ENCODE measurements at regions not wholly inside any gene's neighbourhood (a gene's known extent, or its start where the extent isn't known, plus 50 kb on each side); places are given as distances from the start of the nearest gene placed in this dataset.

DNA sequence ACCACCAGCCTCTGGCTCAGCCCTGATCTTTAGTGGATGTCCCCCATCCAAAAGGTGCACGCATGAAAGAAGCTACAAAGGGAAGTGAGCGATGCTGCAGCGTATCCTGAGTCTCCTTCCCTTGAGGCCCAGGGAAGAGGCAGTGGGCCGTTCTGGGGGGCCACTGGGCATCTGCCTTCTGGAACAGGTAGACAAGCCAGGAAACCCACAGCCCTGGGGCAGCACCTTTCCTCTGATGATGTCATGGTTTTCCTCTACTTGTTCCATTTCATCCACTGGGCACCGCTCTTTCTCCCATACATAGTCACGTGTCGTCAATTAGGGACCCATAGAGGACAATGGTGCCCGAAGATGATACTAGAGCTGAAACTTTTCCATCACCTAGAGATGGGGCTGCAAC lies 194.0 kb upstream of the IRX1 start:
- Histone ChIP-seq H3K4me3 (ENCODE audit: low read depth in 2 of 2, low read length in 1 of 2) (no peak overlapping the region), H3K27ac (ENCODE audit: low read depth in 2 of 2, low read length in 1 of 2) (no peak overlapping the region), H3K4me1 (ENCODE audit: control insufficient read depth in 1 of 2, insufficient read depth in 2 of 2, low read depth in 1 of 2, low read length in 1 of 2) (no peaks in the 10 kb centered on the region), H3K36me3 (replicated peaks in 1 of 2; ENCODE audit: control insufficient read depth in 1 of 2, insufficient read depth in 2 of 2, low read length in 1 of 2) (no peaks in the 10 kb centered on the region), H3K9me2 (no peaks in the 10 kb centered on the region), H3K4me2 (no peak overlapping the region), H3F3A (replicated peaks; ENCODE audit: insufficient read depth) (no peaks in the 10 kb centered on the region), H3K79me2 (ENCODE audit: insufficient read depth) (no peaks in the 10 kb centered on the region), H3K9ac (no peak overlapping the region), H3K9me3 (no peaks in the 10 kb centered on the region), H3K27me3 (ENCODE audit: insufficient read depth) (no peaks in the 10 kb centered on the region), H4K20me1 (ENCODE audit: insufficient read depth) (no peaks in the 10 kb centered on the region), H2AFZ (ENCODE audit: low read depth) (no peak overlapping the region)
- WGBS (ENCODE audit: low lambda C conversion rate), result 1% methylated on average over 7 of the region's 8 CpGs
- no peak for TF ChIP-seq ELF1 (IDR thresholded peaks at IDR 0.05)
- TF ChIP-seq, protein P1, sequence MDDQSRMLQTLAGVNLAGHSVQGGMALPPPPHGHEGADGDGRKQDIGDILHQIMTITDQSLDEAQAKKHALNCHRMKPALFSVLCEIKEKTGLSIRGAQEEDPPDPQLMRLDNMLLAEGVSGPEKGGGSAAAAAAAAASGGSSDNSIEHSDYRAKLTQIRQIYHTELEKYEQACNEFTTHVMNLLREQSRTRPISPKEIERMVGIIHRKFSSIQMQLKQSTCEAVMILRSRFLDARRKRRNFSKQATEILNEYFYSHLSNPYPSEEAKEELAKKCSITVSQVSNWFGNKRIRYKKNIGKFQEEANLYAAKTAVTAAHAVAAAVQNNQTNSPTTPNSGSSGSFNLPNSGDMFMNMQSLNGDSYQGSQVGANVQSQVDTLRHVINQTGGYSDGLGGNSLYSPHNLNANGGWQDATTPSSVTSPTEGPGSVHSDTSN (IDR thresholded peaks at IDR 0.05), result no peak
- no peak for DNase-seq
- POLR2A ChIA-PET, result no interaction called here
- CTCF ChIA-PET, result no interaction called here

DNA sequence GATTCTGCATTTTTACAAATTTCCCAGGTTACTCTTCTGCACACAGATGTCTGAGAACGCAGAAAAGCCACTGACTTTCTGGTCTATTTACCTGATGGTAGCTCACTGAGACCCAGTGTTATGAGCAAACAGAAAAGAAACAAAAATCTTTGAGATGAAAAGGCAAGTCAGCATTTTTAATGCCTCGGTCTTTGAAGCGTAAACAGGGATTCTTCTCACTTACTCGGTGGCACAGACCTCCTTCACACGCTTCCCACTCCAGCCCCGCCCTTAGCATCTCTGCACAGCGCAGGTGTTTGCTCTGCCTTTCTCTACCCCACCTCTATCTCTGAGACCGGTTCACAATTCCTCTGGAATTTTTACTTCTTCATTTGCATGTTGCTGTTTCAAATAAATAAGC lies 195.0 kb upstream of the IRX1 start:
- WGBS (ENCODE audit: low lambda C conversion rate), result 3% methylated on average over 8 of the region's 8 CpGs
- Histone ChIP-seq H3K36me3 (replicated peaks in 1 of 2; ENCODE audit: control insufficient read depth in 1 of 2, insufficient read depth in 2 of 2, low read length in 1 of 2) (no peaks in the 10 kb centered on the region), H3F3A (replicated peaks; ENCODE audit: insufficient read depth) (no peaks in the 10 kb centered on the region), H4K20me1 (ENCODE audit: insufficient read depth) (no peaks in the 10 kb centered on the region), H2AFZ (ENCODE audit: low read depth) (no peak overlapping the region), H3K4me1 (ENCODE audit: control insufficient read depth in 1 of 2, insufficient read depth in 2 of 2, low read depth in 1 of 2, low read length in 1 of 2) (no peaks in the 10 kb centered on the region), H3K79me2 (ENCODE audit: insufficient read depth) (no peaks in the 10 kb centered on the region), H3K4me3 (ENCODE audit: low read depth in 2 of 2, low read length in 1 of 2) (no peak overlapping the region), H3K27me3 (ENCODE audit: insufficient read depth) (no peaks in the 10 kb centered on the region), H3K27ac (ENCODE audit: low read depth in 2 of 2, low read length in 1 of 2) (no peak overlapping the region), H3K4me2 (no peak overlapping the region), H3K9me2 (no peaks in the 10 kb centered on the region), H3K9ac (no peak overlapping the region), H3K9me3 (no peaks in the 10 kb centered on the region)
- ChIA-PET POLR2A (no interaction called here), CTCF (no interaction called here)
- no peak for DNase-seq
- TF ChIP-seq SMC3 (IDR thresholded peaks at IDR 0.05; ENCODE audit: low read depth, low read length), result no peak
- TF ChIP-seq NRF1 (IDR thresholded peaks at IDR 0.05; ENCODE audit: low read depth, low read length), result no peak

DNA sequence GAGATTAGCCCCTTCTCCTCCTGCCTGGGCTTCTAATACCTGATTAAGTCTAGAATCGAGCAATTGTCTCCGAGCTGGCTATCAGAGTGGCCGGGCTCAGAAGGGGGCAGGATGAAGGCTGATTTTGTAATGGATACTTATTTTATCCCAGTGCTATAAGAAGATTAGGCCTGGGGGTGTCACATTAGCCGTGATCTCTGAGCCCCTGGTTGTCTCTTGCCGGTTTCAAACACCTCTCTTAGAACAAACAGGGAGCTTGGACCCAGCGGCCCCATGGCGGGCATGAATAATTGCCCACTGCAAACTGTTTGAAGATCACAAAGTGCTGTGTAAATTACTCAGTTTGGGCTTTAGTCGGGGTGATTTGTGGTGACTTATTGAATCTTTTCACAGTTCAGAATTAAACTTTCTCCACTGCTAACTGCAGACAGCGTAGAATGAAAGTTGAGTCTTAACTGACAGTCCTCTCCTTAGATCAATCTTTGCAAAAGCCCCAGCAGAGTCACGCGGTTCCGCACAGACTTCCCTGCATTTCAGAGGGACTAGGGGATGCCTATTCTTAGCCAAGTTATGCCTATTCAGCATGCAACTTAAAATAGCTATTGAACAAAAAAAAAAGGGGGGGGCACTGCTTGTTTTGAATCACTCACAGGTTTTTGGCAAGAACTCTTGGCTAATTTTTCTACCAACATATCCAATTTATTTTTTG lies 200.6 kb upstream of the IRX1 start:
- no peaks in the 10 kb centered on the region for H3K79me2 ChIP-seq (ENCODE audit: insufficient read depth)
- TF ChIP-seq POLR2AphosphoS5 (IDR thresholded peaks at IDR 0.05; ENCODE audit: low read depth, low read length) (no peak), FOXJ3 (CRISPR knock-in tag; IDR thresholded peaks at IDR 0.05) (no peak), TCF12 (IDR thresholded peaks at IDR 0.05) (no peak), MXI1 (IDR thresholded peaks at IDR 0.05; ENCODE audit: low read depth, low read length) (no peak), MEF2A (IDR thresholded peaks at IDR 0.05; ENCODE audit: borderline replicate concordance, low read depth) (no peak), RAD21 (IDR thresholded peaks at IDR 0.05; ENCODE audit: low read length) (no peak), FOXM1 (IDR thresholded peaks at IDR 0.05; ENCODE audit: low read depth) (no peak), FOSL2 (IDR thresholded peaks at IDR 0.05; ENCODE audit: borderline replicate concordance, low read depth) (no peak), CHD2 (IDR thresholded peaks at IDR 0.05; ENCODE audit: low read length, partially characterized antibody) (no peak), TEAD4 (IDR thresholded peaks at IDR 0.05; ENCODE audit: borderline replicate concordance, insufficient read depth) (no peak), YY1 (IDR thresholded peaks at IDR 0.05; ENCODE audit: low read depth) (no peak)
- TF ChIP-seq, protein P1 (IDR thresholded peaks at IDR 0.05), result no peak
- TF ChIP-seq, protein P2, sequence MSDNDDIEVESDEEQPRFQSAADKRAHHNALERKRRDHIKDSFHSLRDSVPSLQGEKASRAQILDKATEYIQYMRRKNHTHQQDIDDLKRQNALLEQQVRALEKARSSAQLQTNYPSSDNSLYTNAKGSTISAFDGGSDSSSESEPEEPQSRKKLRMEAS (IDR thresholded peaks at IDR 0.05; ENCODE audit: low read depth), result no peak
- TF ChIP-seq, protein P3, sequence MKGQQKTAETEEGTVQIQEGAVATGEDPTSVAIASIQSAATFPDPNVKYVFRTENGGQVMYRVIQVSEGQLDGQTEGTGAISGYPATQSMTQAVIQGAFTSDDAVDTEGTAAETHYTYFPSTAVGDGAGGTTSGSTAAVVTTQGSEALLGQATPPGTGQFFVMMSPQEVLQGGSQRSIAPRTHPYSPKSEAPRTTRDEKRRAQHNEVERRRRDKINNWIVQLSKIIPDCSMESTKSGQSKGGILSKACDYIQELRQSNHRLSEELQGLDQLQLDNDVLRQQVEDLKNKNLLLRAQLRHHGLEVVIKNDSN (IDR thresholded peaks at IDR 0.05; ENCODE audit: borderline replicate concordance, low read depth), result no peak
- ChIA-PET POLR2A (no interaction called here), CTCF (no interaction called here)
- WGBS (ENCODE audit: low lambda C conversion rate), result 14% methylated on average over 12 of the region's 12 CpGs
- DNase-seq, result no peak
- no peak overlapping the region for H2AFZ ChIP-seq (ENCODE audit: low read depth)
- no peaks in the 10 kb centered on the region for H3K27me3 ChIP-seq (ENCODE audit: insufficient read depth)
- no peak overlapping the region for H3K27ac ChIP-seq (ENCODE audit: low read depth in 2 of 2, low read length in 1 of 2)
- H3K4me3 ChIP-seq (ENCODE audit: low read depth in 2 of 2, low read length in 1 of 2), result no peak overlapping the region
- H3K9me3 ChIP-seq, result no peaks in the 10 kb centered on the region
- H4K20me1 ChIP-seq (ENCODE audit: insufficient read depth), result no peaks in the 10 kb centered on the region
- no peaks in the 10 kb centered on the region for H3F3A ChIP-seq (replicated peaks; ENCODE audit: insufficient read depth)
- no peak overlapping the region for H3K9ac ChIP-seq
- H3K4me2 ChIP-seq, result no peak overlapping the region
- no peaks in the 10 kb centered on the region for H3K36me3 ChIP-seq (replicated peaks in 1 of 2; ENCODE audit: control insufficient read depth in 1 of 2, insufficient read depth in 2 of 2, low read length in 1 of 2)
- no peaks in the 10 kb centered on the region for H3K9me2 ChIP-seq
- no peaks in the 10 kb centered on the region for H3K4me1 ChIP-seq (ENCODE audit: control insufficient read depth in 1 of 2, insufficient read depth in 2 of 2, low read depth in 1 of 2, low read length in 1 of 2)
